Globus pallidus (tissue), 1 donor: ENCODE measurements at regions not wholly inside any gene's neighbourhood (a gene's known extent, or its start where the extent isn't known, plus 50 kb on each side); places are given as distances from the start of the nearest gene placed in this dataset.
"Not testable (repeated sequence)": the region's sequence is repeated elsewhere in the genome, so short reads cannot be mapped to it uniquely, and the experiment has no call there.

Experiments
- DNase-seq: peaks from one replicate; pipeline ENCODE4 v3.0.0-alpha.2; 2015; ENCODE audit warnings: low spot score

DNA sequence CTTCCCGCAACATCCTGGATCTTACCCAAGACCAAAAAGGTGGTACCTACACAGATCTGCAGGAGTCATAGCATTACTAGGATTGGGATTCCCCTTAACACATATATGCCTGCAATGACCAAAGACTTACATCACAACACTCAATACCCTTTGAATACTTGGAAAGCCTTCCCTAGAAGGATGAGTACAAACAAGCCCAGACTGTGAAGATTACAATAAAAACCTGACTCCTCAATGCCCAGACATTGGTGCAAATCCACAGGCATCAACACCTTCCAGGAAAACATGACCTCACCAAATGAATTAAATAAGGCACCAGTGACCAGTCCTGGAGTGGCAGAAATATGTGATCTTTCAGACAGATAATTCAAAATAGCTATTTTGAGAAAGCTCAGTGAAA is 326.8 kb downstream of the TBL1XR1 start:
- no peak for DNase-seq

DNA sequence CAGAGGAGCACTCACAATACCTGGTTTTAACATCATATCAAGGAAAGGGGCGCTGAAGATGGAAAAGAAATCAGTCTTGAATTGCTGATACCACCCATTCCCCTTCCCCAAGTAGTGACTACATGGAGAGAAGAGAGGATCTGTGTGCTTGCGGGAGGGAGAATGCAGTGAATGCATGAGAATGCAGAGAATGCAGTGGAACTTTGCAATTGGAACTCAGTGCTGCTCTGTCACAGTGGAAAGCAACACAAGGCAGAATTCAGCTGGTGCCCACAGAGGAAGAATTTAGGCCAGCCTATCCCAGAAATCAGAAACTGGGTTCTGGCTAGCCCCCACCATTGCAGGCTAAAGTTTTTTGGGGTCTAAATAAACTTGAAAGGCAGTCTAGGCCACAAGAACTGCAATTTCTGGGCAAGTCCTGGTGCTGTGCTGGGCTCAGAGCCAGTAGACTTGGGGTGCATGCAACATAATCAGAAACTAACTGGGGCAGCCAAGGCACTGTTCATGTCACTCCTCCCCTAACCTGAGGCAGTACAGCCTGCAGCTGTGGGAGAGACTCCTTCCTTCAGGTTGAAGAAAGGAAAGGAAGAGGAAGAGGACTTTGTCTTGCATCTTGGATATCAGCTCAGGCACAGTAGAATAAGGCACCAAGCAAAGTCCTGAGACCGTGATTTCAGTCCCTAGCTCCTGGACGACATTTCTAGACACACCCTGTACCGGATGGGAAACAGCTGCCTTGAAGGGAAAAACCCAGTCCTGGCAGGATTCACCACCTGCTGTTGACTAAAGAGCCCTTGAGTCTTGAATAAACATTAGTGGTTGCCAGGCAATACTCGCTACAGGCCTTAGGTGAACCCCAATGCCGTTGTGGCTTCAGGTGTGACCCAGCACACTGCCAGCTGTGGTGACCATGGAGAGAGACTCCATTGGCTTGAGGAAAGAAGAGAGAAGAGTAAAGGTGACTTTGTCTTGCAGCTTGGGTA is 329.3 kb downstream of the TBL1XR1 start:
- DNase-seq = no peak

DNA sequence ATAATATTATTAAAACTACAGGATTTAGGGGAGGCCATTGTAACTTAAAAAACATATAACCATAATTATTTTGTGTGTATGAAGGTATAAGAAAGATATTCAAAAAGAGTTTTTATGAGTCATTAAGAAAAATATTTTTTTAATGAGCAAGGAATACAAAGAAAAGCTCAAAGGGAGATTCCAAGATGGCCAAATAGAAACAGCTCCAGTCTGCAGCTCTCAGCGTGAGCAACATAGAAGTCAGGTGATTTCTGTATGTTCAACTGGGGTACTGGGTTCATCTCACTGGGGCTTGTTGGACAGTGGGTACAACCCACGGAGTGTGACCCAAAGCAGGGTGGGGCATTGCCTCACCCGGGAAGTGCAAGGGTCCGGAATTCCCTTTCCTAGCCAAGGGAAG is 336.1 kb downstream of the TBL1XR1 start:
- DNase-seq = no peak

DNA sequence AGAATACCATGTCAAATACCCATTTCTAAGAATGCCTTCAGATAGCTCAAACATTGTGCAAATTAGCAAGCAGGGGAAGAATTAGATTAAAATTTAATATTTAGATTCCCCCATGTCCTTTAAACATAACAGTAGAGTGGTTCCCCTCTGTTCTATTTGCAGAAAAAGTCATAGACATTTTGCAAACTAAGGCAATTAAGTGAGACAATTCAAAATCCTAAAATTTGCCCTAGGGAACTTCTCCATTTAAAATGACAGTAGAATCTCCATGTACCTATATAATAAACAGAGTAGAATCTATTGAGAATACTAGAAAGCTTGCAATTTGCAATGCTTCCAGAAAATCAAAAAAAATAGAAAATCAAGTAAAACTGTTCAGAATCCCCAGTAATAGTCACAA is 340.6 kb downstream of the TBL1XR1 start:
- no peak for DNase-seq

DNA sequence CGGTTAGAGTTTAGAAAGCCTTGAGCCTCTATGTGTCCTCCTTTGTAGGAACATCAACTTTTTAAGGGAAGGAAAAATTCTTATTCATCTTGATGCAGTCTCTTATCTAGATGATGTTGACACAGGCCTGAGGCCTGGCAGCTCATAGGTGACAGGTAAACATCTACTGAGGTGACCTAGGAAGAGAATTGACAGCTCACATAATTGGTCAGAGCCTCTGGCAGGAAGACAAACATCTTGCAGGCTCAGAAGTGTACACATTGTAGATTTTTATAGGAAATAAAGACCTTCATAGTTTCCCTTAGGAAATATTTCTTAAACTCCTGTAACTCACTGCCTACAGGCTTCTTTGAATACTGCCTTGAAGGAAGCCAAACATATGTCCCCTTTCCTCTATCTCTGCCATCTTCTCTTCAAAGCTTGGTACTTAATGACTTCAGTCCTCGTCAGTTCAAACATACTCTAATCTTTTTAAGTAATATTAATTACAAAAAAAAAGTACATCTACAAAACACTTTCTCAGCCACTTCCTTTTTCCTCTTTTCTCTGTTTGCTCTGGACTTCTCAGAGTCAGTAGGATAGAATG is 341.3 kb downstream of the TBL1XR1 start:
- DNase-seq = no peak

DNA sequence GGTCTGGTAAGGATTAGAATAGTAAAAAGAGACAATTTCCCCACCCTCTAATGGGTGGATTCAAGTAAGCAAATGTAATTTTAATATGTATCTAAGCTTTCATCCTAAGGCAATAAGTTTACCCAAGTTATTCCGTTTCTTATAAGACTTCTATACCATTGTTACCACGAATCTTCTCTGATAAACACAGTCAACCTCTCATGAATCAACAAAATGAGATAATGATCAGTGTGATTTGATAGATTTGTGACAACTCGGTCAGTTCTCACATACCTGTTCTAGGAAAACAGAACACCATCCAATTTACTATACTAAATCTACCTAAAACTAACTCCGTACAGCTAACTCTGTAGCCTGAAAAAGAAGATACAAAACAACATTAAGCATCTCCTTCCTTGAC is 342.1 kb downstream of the TBL1XR1 start:
- no peak for DNase-seq

DNA sequence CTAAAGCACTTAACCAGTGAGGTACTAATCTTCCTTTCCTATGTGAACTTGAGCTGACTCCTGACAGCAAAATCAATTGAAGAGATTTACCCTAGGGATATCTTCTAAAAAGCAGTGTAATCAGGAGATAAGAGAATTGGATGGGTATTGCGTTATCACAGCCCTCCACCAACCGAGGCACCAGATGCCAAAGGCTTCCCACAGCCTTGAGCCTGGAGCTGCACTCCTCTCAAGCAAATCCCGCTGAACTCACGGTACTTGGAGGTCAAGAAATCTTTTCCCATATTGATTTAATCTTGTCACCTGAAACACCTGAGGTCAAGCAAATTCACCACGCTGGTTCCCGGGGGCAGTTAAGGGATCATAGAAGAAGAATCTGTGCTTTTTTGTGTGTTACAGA is 346.8 kb downstream of the TBL1XR1 start:
- no peak for DNase-seq

DNA sequence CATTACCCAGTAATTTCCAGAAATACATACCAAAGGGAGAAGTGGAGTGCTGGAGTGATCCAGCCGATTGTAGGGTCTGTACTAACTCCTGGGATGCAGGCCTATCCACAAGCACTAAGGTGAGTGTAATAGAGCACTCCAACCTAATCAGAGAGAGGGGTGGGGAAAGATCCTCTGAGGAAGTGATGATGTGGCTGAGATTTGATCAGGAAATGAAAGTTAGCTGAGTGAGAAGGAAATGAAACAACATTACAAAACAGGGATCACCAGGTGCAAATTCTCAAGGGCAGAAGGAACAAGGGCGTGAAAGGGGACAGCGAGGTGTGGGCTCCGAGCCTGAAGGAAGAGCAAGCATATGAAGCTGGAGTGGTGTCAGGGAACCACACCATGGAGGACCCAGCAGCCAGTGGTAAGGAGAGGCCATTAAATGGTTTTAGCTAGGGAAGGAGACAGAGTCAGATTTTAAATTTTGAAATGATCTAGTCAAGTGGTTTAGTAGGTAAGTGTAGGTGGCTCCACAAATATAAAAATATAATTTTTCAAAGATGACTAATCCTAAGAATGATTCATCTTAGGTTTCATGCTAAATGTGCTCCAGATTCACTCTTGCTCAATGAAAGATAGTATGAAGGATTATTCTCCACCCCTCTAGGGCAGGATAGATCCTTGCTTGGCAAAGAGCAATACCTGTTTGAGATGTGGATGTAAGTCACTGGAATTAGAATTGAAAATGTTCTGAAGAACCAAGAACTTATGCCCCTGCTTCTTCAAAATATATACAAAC is 348.7 kb downstream of the TBL1XR1 start:
- DNase-seq = no peak

DNA sequence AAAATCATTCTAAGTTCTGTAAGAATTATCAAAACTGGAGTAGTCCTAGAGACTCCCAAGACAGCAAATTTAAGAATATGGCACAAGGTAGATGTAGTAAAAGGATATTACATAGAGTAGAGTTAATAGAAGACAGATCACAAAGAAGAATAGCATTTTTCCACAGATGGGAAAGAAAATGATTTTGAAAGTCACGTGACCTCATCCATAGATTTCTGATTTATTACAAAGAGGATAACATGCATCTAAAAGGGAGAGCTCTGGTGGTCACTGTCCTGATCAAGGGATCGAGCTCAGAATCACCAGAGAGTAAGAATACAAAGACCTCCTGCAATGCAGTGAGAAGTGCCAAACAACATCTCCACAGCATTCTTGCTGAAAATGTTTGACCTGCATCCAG is 354.4 kb downstream of the TBL1XR1 start:
- no peak for DNase-seq

DNA sequence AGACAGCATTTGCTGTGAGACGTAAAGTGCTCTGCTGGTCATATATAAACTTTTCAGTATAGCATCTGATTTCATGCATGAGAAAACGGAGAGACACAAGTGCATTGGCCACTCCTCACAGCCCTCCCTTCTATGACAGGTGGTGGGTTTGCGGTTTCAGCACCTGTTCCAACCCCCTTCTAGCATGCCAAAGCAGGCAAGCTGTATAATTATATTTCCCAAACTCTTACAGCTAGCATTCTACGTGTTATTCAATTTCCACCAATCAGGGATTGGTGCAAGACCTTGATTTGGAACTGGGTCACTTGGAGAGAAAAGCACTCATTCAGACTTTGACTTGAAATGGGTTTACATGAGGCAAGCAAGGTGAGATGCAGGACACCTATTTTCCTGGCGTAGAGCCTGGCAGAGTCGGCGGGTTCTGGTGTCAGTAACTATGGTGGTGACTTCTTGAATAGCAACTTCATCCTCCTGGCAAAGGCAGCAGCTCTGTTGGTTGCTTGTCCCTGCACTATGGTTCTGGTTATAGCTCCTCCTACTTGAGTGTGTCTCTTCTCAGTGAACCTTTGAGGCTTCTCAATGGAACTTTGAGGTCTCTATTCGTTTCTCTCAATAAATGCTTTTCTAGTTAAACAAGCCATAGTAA is 356.5 kb downstream of the TBL1XR1 start:
- DNase-seq = no peak

DNA sequence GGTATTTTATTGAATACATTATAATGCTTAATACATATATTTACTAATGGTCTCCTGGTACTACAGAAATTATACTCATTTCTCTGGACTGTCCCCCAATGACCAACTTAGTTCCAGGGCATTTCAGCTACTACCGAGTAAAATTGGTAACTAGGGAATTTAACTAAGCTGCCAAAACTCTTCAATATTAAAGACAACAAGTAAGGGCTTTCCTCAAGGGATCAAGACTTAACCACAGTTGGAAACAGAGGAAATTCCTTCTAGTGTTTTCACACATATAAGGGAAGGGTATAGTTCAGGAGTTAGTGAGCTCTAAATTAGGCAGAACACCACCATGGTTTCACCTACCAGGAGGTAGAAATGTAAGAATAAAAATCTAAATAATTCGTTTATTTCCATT is 357.4 kb downstream of the TBL1XR1 start:
- DNase-seq = no peak

DNA sequence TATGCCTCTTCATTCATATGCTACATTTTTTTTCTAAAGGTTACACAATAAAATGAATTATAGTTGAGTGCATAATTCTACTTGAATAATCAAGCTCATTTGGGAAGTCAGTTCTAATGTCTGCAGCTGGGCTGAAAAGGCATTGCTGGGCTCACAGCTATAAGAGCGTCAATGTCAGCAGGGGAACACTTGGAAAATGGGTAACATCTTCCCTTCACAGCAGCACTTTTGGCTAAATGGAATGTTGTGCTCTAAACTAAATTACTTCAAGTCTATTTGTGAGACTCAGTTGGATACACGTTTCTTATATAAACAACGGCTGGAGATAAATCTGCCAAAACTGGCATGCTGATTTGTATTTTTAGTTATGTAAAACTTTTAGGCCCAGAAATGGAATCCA is 357.8 kb downstream of the TBL1XR1 start:
- DNase-seq = no peak

DNA sequence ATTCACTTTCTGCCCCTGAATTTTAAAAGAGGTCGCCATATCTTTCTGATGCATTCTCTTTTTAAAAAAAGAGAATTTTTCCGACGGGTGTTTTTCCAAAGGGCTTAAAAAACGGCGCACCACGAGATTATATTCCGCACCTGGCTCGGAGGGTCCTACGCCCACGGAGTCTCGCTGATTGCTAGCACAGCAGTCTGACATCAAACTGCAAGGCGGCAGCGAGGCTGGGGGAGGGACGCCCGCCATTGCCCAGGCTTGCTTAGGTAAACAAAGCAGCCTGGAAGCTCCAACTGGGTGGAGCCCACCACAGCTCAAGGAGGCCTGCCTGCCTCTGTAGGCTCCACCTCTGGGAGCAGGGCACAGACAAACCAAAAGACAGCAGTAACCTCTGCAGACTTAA is 370.0 kb downstream of the TBL1XR1 start:
- DNase-seq = not testable (repeated sequence)

DNA sequence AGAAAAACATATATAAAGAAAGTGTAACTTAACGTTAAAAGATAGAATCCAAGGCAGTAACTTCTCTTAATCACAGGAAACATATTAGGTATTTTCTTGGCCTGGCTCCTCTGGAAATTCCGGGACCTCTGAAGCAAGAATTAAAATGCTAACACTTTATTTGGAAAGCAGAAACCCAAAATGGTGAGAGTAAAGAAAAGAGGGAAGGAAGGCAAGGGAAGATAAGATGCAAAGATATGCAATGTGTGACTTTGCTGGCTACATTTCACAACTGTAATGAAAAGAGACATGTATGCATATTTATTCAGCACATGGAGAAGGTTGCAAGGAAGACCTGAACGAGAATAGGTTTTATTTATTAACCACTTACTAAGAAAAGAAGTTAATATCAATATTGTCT is 372.5 kb downstream of the TBL1XR1 start:
- DNase-seq = no peak

DNA sequence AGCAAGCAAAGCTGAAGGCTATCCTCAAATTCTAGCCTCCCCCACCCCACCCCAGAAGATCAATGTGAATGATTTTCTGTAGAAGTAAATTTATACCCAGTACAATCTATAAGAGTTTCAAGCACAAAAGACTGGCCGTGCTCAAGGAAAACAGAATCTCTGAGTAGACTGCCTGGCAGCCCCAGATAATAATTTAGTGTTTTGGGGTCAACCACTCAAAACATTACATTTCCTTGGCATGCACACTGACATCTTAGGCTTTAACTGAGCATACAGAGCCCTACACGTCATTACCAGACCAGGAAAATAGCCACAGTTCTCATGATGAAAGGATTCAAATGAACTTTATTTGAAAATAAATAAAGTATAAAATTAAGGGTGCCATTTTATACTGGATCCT is 376.5 kb downstream of the TBL1XR1 start:
- DNase-seq = no peak

DNA sequence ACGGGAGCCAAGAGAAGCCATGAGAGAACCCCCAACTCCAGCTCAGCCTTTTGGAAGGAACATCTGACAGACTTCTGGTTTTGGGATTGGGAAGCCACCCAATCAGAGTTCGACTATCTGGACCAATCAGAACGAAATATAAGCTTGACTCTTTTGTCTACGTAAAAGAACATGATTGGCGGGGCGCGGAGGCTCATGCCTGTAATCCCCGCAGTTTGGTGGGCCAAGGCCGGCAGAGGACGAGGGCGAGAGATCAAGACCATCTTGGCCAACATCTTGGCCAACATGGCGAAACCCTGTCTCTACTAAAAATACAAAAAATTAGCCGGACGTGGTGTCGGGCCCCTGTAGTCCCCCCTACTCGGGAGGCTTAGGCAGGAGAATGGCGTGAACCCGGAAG is 380.3 kb downstream of the TBL1XR1 start:
- no peak for DNase-seq

DNA sequence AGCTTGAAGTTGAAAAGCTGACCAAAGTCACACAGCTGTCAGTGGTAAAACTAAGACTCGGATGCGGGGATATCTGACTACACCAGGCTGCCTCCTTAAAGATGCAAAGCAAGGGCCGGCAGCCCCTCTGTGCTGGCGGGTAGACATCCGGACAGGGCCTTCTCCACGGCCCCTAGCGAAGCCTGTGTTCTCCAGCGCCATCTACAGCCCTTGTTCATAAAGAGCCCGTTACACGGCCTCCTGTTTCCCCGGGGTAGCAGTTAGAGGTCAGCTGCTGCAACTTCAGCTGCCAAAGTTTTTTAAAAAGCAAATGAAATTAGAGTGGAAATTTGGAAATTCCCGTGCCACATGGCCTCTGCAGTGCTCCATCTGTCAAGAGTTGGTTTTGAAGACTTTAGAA is 383.0 kb downstream of the TBL1XR1 start:
- peak; percentile 45 for DNase-seq

DNA sequence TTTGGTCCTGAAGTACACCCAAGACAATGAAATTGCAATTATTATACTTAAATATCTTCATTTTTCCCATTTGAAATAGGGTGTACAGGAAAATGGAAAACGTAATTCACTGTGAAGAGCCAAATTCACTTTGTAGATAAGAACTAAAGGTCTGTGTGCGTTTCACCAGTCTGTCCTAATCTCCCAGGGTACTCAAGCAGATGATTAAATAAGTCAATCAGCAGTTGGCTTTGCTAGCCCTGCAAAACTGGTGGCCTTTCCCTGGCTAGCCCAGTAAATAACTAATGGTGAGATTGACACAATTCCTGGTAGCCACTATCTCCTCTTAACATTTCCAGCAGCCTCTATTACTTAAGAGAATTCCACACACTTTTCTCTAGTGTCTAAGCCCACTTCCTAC is 389.3 kb downstream of the TBL1XR1 start:
- DNase-seq = no peak

DNA sequence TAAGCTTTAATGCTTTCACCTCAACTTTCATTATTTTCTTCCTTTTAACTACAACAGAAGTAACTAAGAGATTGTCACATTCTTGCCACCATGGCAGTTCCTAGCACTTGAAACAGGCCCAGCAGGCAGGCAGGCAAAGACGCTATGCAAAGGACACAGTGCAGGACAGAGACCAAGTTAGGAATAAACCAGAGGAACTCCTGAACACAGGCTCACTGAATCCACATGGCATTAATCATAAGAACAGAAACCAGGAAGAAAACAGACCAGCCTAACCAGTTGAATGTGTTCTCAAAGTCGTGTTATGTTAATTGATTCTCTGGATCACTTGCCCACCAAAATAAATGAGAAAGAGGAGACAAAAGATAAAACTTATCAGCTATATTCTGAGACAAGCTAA is 397.6 kb downstream of the TBL1XR1 start:
- DNase-seq = no peak

DNA sequence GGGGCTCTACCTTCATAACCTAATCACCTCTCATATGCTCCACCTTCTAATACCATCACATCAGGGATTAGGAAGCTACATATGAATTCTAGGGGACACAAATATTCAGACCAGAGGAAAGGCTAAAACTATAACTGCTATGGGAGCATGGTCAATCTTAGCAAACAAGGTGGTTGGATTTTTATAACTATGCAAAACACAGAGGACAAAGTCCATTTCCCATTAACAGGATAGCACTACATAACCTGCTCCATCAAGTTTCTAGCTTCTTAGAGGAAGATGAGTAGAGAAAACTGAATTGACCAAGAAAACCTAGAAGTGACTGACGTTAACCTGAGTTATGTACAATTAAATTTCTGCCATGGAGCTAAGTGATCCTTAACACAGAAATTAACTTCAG is 398.6 kb downstream of the TBL1XR1 start:
- DNase-seq = no peak

DNA sequence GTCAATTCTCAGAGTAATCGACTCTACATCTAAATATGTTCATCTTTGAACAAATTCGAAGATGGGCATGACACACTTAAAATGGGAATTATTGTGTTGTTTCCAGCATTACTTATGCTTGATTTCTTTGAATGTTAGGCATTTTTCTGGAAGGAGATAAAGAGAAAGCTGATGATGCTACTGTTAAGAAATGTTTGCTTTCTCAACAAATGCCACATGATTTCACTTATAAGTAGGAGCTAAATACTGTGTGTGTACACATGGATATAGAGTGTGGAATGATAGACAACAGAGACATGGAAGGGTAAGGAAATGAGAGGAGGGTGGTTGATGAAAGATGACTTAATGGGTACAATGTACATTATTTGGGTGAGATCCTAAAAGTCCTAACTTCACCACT is 400.9 kb downstream of the TBL1XR1 start:
- no peak for DNase-seq

DNA sequence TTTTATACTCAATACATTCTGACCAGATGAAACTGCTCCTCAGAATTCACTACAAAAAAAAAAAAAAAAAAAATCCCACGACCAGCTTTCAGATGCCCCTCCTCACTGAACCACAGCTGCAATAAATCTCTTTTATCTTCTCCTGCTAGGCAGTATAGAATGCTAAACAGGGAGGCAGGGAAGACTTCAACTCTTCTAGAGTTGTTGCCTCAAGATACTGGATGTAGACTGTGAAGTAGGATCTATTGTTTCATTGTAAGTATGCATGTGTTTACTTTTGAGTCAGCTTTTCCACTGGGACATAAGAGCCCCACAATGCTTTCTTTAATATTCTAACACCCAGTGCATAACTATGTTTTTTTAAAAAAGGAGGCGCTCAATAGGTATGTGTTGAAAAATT is 401.4 kb downstream of the TBL1XR1 start:
- no peak for DNase-seq
